ENCODE measurements at regions not wholly inside any gene's neighbourhood (a gene's known extent, or its start where the extent isn't known, plus 50 kb on each side); places are given as distances from the start of the nearest gene placed in this dataset.

- H3F3A ChIP-seq (ENCODE audit: insufficient read depth, low read length): no peaks in the 10 kb centered on the region
- no peak overlapping the region for H3K9ac ChIP-seq (ENCODE audit: low read length)
- TF ChIP-seq CTCF (IDR thresholded peaks at IDR 0.05; ENCODE audit: low read length) (no peak), EZH2 (IDR thresholded peaks at IDR 0.05; ENCODE audit: borderline replicate concordance, low read length) (no peak)
- no peak overlapping the region for H3K4me3 ChIP-seq (ENCODE audit: low read depth, low read length, poor library complexity, severe bottlenecking)
- no peaks in the 10 kb centered on the region for H3K27me3 ChIP-seq (ENCODE audit: insufficient read depth, low read length)
- no peaks in the 10 kb centered on the region for H3K9me3 ChIP-seq (ENCODE audit: low read length)
- no peak overlapping the region for H2AFZ ChIP-seq (ENCODE audit: low read length)
- H3K36me3 ChIP-seq (ENCODE audit: insufficient read depth, low read length): no peaks in the 10 kb centered on the region
- no peaks in the 10 kb centered on the region for H3K79me2 ChIP-seq (ENCODE audit: insufficient read depth, low read length)
- no peaks in the 10 kb centered on the region for H3K9me2 ChIP-seq (ENCODE audit: low read depth, low read length)
- no peak overlapping the region for H3K27ac ChIP-seq (ENCODE audit: low read depth, low read length, poor library complexity, severe bottlenecking)
- H4K20me1 ChIP-seq (ENCODE audit: insufficient read depth, low read length): no peaks in the 10 kb centered on the region
- no peak overlapping the region for H3K4me2 ChIP-seq (ENCODE audit: low read length)
- H3K4me1 ChIP-seq (ENCODE audit: insufficient read depth, low read length, severe bottlenecking): no peaks in the 10 kb centered on the region
Measured at GRCh38 chr10:80705899-80706298, 168.2 kb downstream of the SH2D4B start.

GRCh38 chr10:80708185-80708584 is 170.5 kb downstream of the SH2D4B start:
- Histone ChIP-seq H3K27ac (ENCODE audit: low read depth, low read length, poor library complexity, severe bottlenecking) (no peak overlapping the region), H3K9me3 (ENCODE audit: low read length) (no peaks in the 10 kb centered on the region), H3K27me3 (ENCODE audit: insufficient read depth, low read length) (no peaks in the 10 kb centered on the region), H3K36me3 (ENCODE audit: insufficient read depth, low read length) (no peaks in the 10 kb centered on the region), H3K9ac (ENCODE audit: low read length) (no peak overlapping the region), H3K4me2 (ENCODE audit: low read length) (no peak overlapping the region), H3F3A (ENCODE audit: insufficient read depth, low read length) (no peaks in the 10 kb centered on the region), H3K4me1 (ENCODE audit: insufficient read depth, low read length, severe bottlenecking) (no peaks in the 10 kb centered on the region), H3K79me2 (ENCODE audit: insufficient read depth, low read length) (no peaks in the 10 kb centered on the region), H4K20me1 (ENCODE audit: insufficient read depth, low read length) (no peaks in the 10 kb centered on the region), H3K9me2 (ENCODE audit: low read depth, low read length) (no peaks in the 10 kb centered on the region), H3K4me3 (ENCODE audit: low read depth, low read length, poor library complexity, severe bottlenecking) (no peak overlapping the region), H2AFZ (ENCODE audit: low read length) (no peak overlapping the region)
- no peak for TF ChIP-seq CTCF (IDR thresholded peaks at IDR 0.05; ENCODE audit: low read length)
- no peak for TF ChIP-seq EZH2 (IDR thresholded peaks at IDR 0.05; ENCODE audit: borderline replicate concordance, low read length)

GRCh38 chr10:80708808-80709207 is 171.1 kb downstream of the SH2D4B start:
- H3K9me3 ChIP-seq (ENCODE audit: low read length): no peaks in the 10 kb centered on the region
- H3K36me3 ChIP-seq (ENCODE audit: insufficient read depth, low read length): no peaks in the 10 kb centered on the region
- no peaks in the 10 kb centered on the region for H3F3A ChIP-seq (ENCODE audit: insufficient read depth, low read length)
- H3K4me2 ChIP-seq (ENCODE audit: low read length): no peak overlapping the region
- H3K27ac ChIP-seq (ENCODE audit: low read depth, low read length, poor library complexity, severe bottlenecking): no peak overlapping the region
- no peaks in the 10 kb centered on the region for H3K27me3 ChIP-seq (ENCODE audit: insufficient read depth, low read length)
- no peaks in the 10 kb centered on the region for H3K4me1 ChIP-seq (ENCODE audit: insufficient read depth, low read length, severe bottlenecking)
- H3K79me2 ChIP-seq (ENCODE audit: insufficient read depth, low read length): no peaks in the 10 kb centered on the region
- H3K4me3 ChIP-seq (ENCODE audit: low read depth, low read length, poor library complexity, severe bottlenecking): no peak overlapping the region
- no peaks in the 10 kb centered on the region for H3K9me2 ChIP-seq (ENCODE audit: low read depth, low read length)
- H3K9ac ChIP-seq (ENCODE audit: low read length): no peak overlapping the region
- TF ChIP-seq EZH2 (IDR thresholded peaks at IDR 0.05; ENCODE audit: borderline replicate concordance, low read length): no peak
- TF ChIP-seq CTCF (IDR thresholded peaks at IDR 0.05; ENCODE audit: low read length): no peak
- H2AFZ ChIP-seq (ENCODE audit: low read length): no peak overlapping the region
- H4K20me1 ChIP-seq (ENCODE audit: insufficient read depth, low read length): no peaks in the 10 kb centered on the region
